22Rv1 (cell line): ENCODE measurements at regions not wholly inside any gene's neighbourhood (a gene's known extent, or its start where the extent isn't known, plus 50 kb on each side); places are given as distances from the start of the nearest gene placed in this dataset.

Experiments
- CTCF ChIP-seq: fragments of 450-650 bp; IDR thresholded peaks from 2 replicates; pipeline ENCODE4 v1.5.1; 2017; ENCODE audit warnings: mild to moderate bottlenecking
- ZFX ChIP-seq: fragments of 450-650 bp; IDR thresholded peaks from 2 replicates; pipeline ENCODE4 v1.6.1; 2017; ENCODE audit warnings: antibody characterized with exemption, borderline replicate concordance

GRCh38 chr6:92840246-92840930, 579.0 kb downstream of the EPHA7 start:
- no peak for TF ChIP-seq CTCF
- TF ChIP-seq ZFX: no peak
